Natural killer cell (primary cell): ENCODE measurements at regions not wholly inside any gene's neighbourhood (a gene's known extent, or its start where the extent isn't known, plus 50 kb on each side); places are given as distances from the start of the nearest gene placed in this dataset.

Source experiments
- ATAC-seq, 3 donors: fragments of 150-1000 bp in 2 of 3; fragments of 200-7000 bp in 1 of 3; cut with Tn5 transposase; 1 replicate in 1 of 3; 2 replicates in 2 of 3; pipeline ENCODE4 v1.10.0; 2021; ENCODE audit warnings: mild to moderate bottlenecking in 2 of 3, moderate library complexity in 2 of 3
- DNase-seq, 2 donors: peaks; one replicate each; pipeline versions ENCODE4 v3.0.0 to v3.0.0-alpha.2; 2013 to 2021; ENCODE audit warnings: mixed read lengths in 1 of 2
- H3K27ac ChIP-seq: one replicate; pipeline ENCODE4 v1.5.1; 2013; ENCODE audit warnings: mild to moderate bottlenecking, low read length
- H3K27me3 ChIP-seq: one replicate; pipeline ENCODE4 v1.6.1; 2013; ENCODE audit warnings: low read length; ENCODE audit not compliant: control insufficient read depth, insufficient read depth
- H3K36me3 ChIP-seq: one replicate; pipeline ENCODE4 v1.6.1; 2013; ENCODE audit warnings: low read length; ENCODE audit not compliant: control insufficient read depth, insufficient read depth
- H3K4me1 ChIP-seq: one replicate; pipeline ENCODE4 v1.6.1; 2013; ENCODE audit warnings: low read length; ENCODE audit not compliant: control insufficient read depth, insufficient read depth
- H3K4me3 ChIP-seq: one replicate; pipeline ENCODE4 v1.5.1; 2013; ENCODE audit warnings: low read length
- H3K9me3 ChIP-seq: one replicate; pipeline ENCODE4 v1.6.1; 2013; ENCODE audit warnings: low read length; ENCODE audit not compliant: control insufficient read depth, insufficient read depth
- H3K27ac Mint-ChIP-seq, 2 donors: one replicate each; pipeline ENCODE4 v1.8.0; 2022; ENCODE audit warnings: mild to moderate bottlenecking in 2 of 2, mixed read lengths in 2 of 2, moderate library complexity in 1 of 2
- H3K27me3 Mint-ChIP-seq, 2 donors: one replicate each; pipeline ENCODE4 v1.8.0; 2022; ENCODE audit warnings: low read depth in 2 of 2, mixed read lengths in 2 of 2
- H3K36me3 Mint-ChIP-seq: one replicate; pipeline ENCODE4 v1.8.0; 2022; ENCODE audit warnings: mixed read lengths
- H3K4me1 Mint-ChIP-seq, 2 donors: one replicate each; pipeline ENCODE4 v1.8.0; 2022; ENCODE audit warnings: mixed read lengths in 2 of 2
- H3K4me3 Mint-ChIP-seq: one replicate; pipeline ENCODE4 v1.8.0; 2022; ENCODE audit warnings: mild to moderate bottlenecking, moderate library complexity, mixed read lengths
- H3K9me3 Mint-ChIP-seq, 2 donors: one replicate each; pipeline ENCODE4 v1.8.0; 2022; ENCODE audit warnings: mixed read lengths in 2 of 2
- CTCF ChIP-seq: fragments of 200-600 bp; IDR thresholded peaks from one replicate; pipeline ENCODE4 v1.8.0; 2022; ENCODE audit warnings: antibody characterized with exemption
- WGBS: methylation state at CpG from one replicate; pipeline ENCODE4 v1.1.7; 2013; ENCODE audit warnings: missing lambda C conversion rate; ENCODE audit not compliant: insufficient coverage; 5-methylcytosine and 5-hydroxymethylcytosine counted together
- intact Hi-C: fragments of 100-400 bp; cut with micrococcal nuclease; formaldehyde crosslinking; loops from one replicate; pipeline ENCODE4 v1.14.2; 2022

GRCh38 chr6:23265270-23265669 lies 695.9 kb downstream of the HDGFL1 start:
- Histone ChIP-seq H3K27me3 (no peaks in the 10 kb centered on the region), H3K27ac (no peak overlapping the region), H3K4me1 (no peaks in the 10 kb centered on the region), H3K4me3 (no peak overlapping the region), H3K9me3 (no peaks in the 10 kb centered on the region), H3K36me3 (no peaks in the 10 kb centered on the region)
- H3K9me3 Mint-ChIP-seq = peaks cover 12 to 22% of the 10 kb centered on the region in 2 donors
- no peak overlapping the region for H3K4me3 Mint-ChIP-seq
- H3K27ac Mint-ChIP-seq = no peak overlapping the region
- TF ChIP-seq CTCF = no peak
- H3K36me3 Mint-ChIP-seq = peaks cover 10% of the 10 kb centered on the region
- no peaks in the 10 kb centered on the region for H3K27me3 Mint-ChIP-seq
- no peak for ATAC-seq
- intact Hi-C loops = no loop called here
- WGBS = 85% methylated on average over 7 of the region's 7 CpGs
- no peak for DNase-seq
- H3K4me1 Mint-ChIP-seq = no peaks in the 10 kb centered on the region

- H3K27ac ChIP-seq = no peak overlapping the region
- no peak for ATAC-seq
- no peak overlapping the region for H3K4me3 Mint-ChIP-seq
- no peaks in the 10 kb centered on the region for H3K4me1 ChIP-seq
- intact Hi-C loops = no loop called here
- no peaks in the 10 kb centered on the region for H3K4me1 Mint-ChIP-seq
- no peaks in the 10 kb centered on the region for H3K27me3 ChIP-seq
- no peaks in the 10 kb centered on the region for H3K27me3 Mint-ChIP-seq
- no peak for DNase-seq
- 94% methylated on average over 7 of the region's 7 CpGs for WGBS
- no peaks in the 10 kb centered on the region for H3K36me3 ChIP-seq
- peaks cover 9 to 15% of the 10 kb centered on the region in 2 donors for H3K9me3 Mint-ChIP-seq
- H3K36me3 Mint-ChIP-seq = no peaks in the 10 kb centered on the region
- no peak for TF ChIP-seq CTCF
- no peak overlapping the region for H3K27ac Mint-ChIP-seq
- no peak overlapping the region for H3K4me3 ChIP-seq
- H3K9me3 ChIP-seq = peaks cover 2% of the 10 kb centered on the region
These were observed 697.2 kb downstream of the HDGFL1 start for GRCh38 chr6:23266536-23266935.

DNA sequence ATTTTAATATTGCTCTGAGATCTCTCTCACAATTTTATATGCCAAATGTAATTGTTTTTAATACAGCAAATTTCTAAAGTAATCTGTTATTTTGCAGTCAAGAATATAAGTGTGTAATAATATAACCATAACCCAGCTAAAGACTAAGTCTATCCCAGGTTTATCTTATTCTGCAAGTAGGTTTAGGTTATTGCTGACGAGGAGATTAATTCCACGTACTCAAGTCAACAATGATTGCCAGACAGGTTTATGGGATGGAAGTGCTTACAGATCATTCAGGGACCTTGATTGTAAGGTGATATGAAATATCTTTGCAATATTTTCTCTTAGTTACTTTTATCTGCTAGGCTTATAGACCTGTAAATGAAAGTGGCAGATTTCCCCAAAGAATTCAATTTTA lies 698.3 kb downstream of the HDGFL1 start:
- Mint-ChIP-seq H3K27me3 (no peaks in the 10 kb centered on the region), H3K9me3 (peaks cover 11 to 18% of the 10 kb centered on the region in 2 donors), H3K36me3 (no peaks in the 10 kb centered on the region), H3K4me1 (no peaks in the 10 kb centered on the region), H3K27ac (no peak overlapping the region), H3K4me3 (no peak overlapping the region)
- WGBS = 100% methylated on average over 2 of the region's 2 CpGs
- Histone ChIP-seq H3K27ac (no peak overlapping the region), H3K4me1 (no peaks in the 10 kb centered on the region), H3K36me3 (no peaks in the 10 kb centered on the region), H3K4me3 (no peak overlapping the region), H3K27me3 (no peaks in the 10 kb centered on the region), H3K9me3 (peaks cover 2% of the 10 kb centered on the region)
- intact Hi-C loops = no loop called here
- TF ChIP-seq CTCF = no peak
- DNase-seq (no peak), ATAC-seq (no peak)

DNA sequence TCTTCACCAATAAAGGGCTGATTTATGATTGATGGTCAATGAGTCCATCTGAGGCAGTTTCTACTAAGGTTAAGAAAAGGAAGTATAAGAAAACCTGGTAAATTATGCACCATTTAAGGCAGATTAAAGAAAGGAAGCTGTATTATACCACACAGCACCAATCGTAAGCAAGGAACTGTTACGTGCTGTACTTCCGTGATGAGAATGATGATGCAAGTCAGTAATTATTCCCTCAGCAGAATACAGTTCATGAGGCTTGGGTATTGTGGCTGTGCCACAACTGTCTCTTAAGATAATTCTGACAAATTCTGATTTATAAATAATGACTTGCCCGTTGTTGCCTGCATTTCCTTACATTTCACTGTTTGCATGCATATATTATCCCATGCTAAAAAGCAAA lies 699.0 kb downstream of the HDGFL1 start:
- no peak overlapping the region for H3K27ac Mint-ChIP-seq
- Histone ChIP-seq H3K4me1 (no peaks in the 10 kb centered on the region), H3K27ac (no peak overlapping the region), H3K36me3 (no peaks in the 10 kb centered on the region), H3K27me3 (no peaks in the 10 kb centered on the region), H3K9me3 (peaks cover 2% of the 10 kb centered on the region), H3K4me3 (no peak overlapping the region)
- ATAC-seq (no peak), DNase-seq (no peak)
- no peaks in the 10 kb centered on the region for H3K27me3 Mint-ChIP-seq
- H3K36me3 Mint-ChIP-seq = no peaks in the 10 kb centered on the region
- peaks cover 10 to 22% of the 10 kb centered on the region in 2 donors for H3K9me3 Mint-ChIP-seq
- no peaks in the 10 kb centered on the region for H3K4me1 Mint-ChIP-seq
- no peak for TF ChIP-seq CTCF
- WGBS = 95% methylated on average over 4 of the region's 4 CpGs
- no peak overlapping the region for H3K4me3 Mint-ChIP-seq
- intact Hi-C loops = no loop called here
